Neural cell (in vitro differentiated cells): ENCODE measurements at regions not wholly inside any gene's neighbourhood (a gene's known extent, or its start where the extent isn't known, plus 50 kb on each side); places are given as distances from the start of the nearest gene placed in this dataset.

Source experiments
- H2AFZ ChIP-seq: fragments of 200-600, 300-800 bp; sonication (generic), shearing (Covaris generic); 2 replicates; pipeline ENCODE4 v1.6.0; 2014; ENCODE audit warnings: low read depth, mild to moderate bottlenecking, antibody characterized with exemption, low read length, moderate library complexity
- H3F3A ChIP-seq: fragments of 200-600 bp; shearing (Covaris generic); 2 replicates; pipeline ENCODE4 v1.6.1; 2016; ENCODE audit warnings: mild to moderate bottlenecking, moderate library complexity, mixed read lengths, antibody characterized with exemption, low read length; ENCODE audit not compliant: insufficient read depth, poor library complexity, severe bottlenecking
- H3K27ac ChIP-seq: fragments of 200-600, 300-800 bp; sonication (generic), shearing (Covaris generic); 2 replicates; pipeline ENCODE4 v1.5.1; 2014; ENCODE audit warnings: mild to moderate bottlenecking, low read length, moderate library complexity
- H3K27me3 ChIP-seq: fragments of 300-800, 200-600 bp; sonication (generic), shearing (Covaris generic); 2 replicates; pipeline ENCODE4 v1.6.0; 2014; ENCODE audit warnings: mild to moderate bottlenecking, low read depth, low read length, moderate library complexity; ENCODE audit not compliant: insufficient read depth
- H3K36me3 ChIP-seq: fragments of 300-800, 200-600 bp; sonication (generic), shearing (Covaris generic); 2 replicates; pipeline ENCODE4 v1.5.1; 2014; ENCODE audit warnings: mild to moderate bottlenecking, antibody characterized with exemption, low read length, moderate library complexity; ENCODE audit not compliant: insufficient read depth
- H3K4me2 ChIP-seq: fragments of 300-800, 200-600 bp; sonication (generic), shearing (Covaris generic); 2 replicates; pipeline ENCODE4 v1.6.0; 2014; ENCODE audit warnings: mild to moderate bottlenecking, low read length
- H3K4me3 ChIP-seq: fragments of 300-800, 200-600 bp; sonication (generic), shearing (Covaris generic); 2 replicates; pipeline ENCODE4 v1.5.1; 2014; ENCODE audit warnings: mild to moderate bottlenecking, low read length, moderate library complexity
- H3K79me2 ChIP-seq: fragments of 200-600 bp; shearing (Covaris generic); replicated peaks from 2 replicates; pipeline ENCODE4 v1.6.0; 2014; ENCODE audit warnings: mild to moderate bottlenecking, low read length, moderate library complexity; ENCODE audit not compliant: insufficient read depth
- H3K9ac ChIP-seq: fragments of 300-800, 200-600 bp; sonication (generic), shearing (Covaris generic); 2 replicates; pipeline ENCODE4 v1.6.1; 2016; ENCODE audit warnings: mild to moderate bottlenecking, low read length, mixed read lengths
- H3K9me2 ChIP-seq: fragments of 200-600 bp; shearing (Covaris generic); 2 replicates; pipeline ENCODE4 v1.6.1; 2016; ENCODE audit warnings: mild to moderate bottlenecking, low read length, mixed read lengths; ENCODE audit not compliant: insufficient read depth
- H3K9me3 ChIP-seq: fragments of 200-600, 300-800 bp; sonication (generic), shearing (Covaris generic); 2 replicates; pipeline ENCODE4 v1.6.1; 2016; ENCODE audit warnings: mild to moderate bottlenecking, mixed run types, low read length, moderate library complexity, mixed read lengths
- H4K20me1 ChIP-seq: fragments of 200-600 bp; shearing (Covaris generic); 2 replicates; pipeline ENCODE4 v1.6.1; 2016; ENCODE audit warnings: mild to moderate bottlenecking, mixed run types; ENCODE audit not compliant: insufficient read depth
- CTCF ChIP-seq: fragments of 450-650 bp; IDR thresholded peaks from 2 replicates; pipeline ENCODE4 v1.5.1; 2014; ENCODE audit warnings: antibody characterized with exemption, mild to moderate bottlenecking, moderate library complexity; ENCODE audit not compliant: poor library complexity, severe bottlenecking
- EP300 ChIP-seq: fragments of 450-650 bp; conservative IDR thresholded peaks from 2 replicates; pipeline ENCODE4 v1.6.1; 2014; ENCODE audit warnings: antibody characterized with exemption, mild to moderate bottlenecking, moderate library complexity; ENCODE audit not compliant: poor library complexity, severe bottlenecking
- EZH2 ChIP-seq: fragments of 200-600, 300-800 bp; shearing (Covaris generic), sonication (generic); IDR thresholded peaks from 2 replicates; pipeline ENCODE4 v1.6.1; 2014; ENCODE audit warnings: antibody characterized with exemption, low read length, borderline replicate concordance, mild to moderate bottlenecking; ENCODE audit not compliant: insufficient read depth, poor library complexity, severe bottlenecking
- MXI1 ChIP-seq: fragments of 450-650 bp; conservative IDR thresholded peaks from 2 replicates; pipeline ENCODE4 v1.6.1; 2014; ENCODE audit warnings: antibody characterized with exemption, mild to moderate bottlenecking; ENCODE audit not compliant: poor library complexity, severe bottlenecking
- POLR2AphosphoS5 ChIP-seq: IDR thresholded peaks from 2 replicates; pipeline ENCODE4 v1.6.1; 2012
- RAD21 ChIP-seq: fragments of 450-650 bp; conservative IDR thresholded peaks from 2 replicates; pipeline ENCODE4 v1.6.1; 2014; ENCODE audit warnings: antibody characterized with exemption, mild to moderate bottlenecking, moderate library complexity
- REST ChIP-seq: IDR thresholded peaks from 2 replicates; pipeline ENCODE4 v1.6.1; 2012; ENCODE audit warnings: borderline replicate concordance
- SMC3 ChIP-seq: fragments of 450-650 bp; conservative IDR thresholded peaks from 2 replicates; pipeline ENCODE4 v1.6.1; 2014; ENCODE audit warnings: antibody characterized with exemption, mild to moderate bottlenecking, moderate library complexity; ENCODE audit not compliant: poor library complexity
- TAF1 ChIP-seq: IDR thresholded peaks from 2 replicates; pipeline ENCODE4 v1.6.1; 2012; ENCODE audit warnings: low read depth

DNA sequence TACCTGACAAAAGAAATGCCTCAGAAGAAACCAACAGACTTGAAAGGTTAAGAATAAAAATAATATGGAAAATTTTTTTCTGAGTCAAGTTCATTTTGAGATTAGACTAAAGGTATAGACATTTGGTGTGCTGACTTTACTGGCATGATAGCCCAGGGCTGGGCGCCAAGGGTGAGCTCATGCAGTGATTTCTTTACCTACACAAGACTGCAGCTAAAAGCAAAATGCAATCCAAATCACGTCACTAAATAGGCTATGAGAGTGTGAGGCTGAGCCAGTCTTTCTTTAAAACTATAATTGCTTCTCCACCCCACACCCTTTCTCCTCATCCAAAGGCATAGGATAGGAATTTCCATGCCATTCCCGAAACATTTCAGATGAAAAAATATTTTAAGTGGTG lies 196.5 kb downstream of the FAM76B start:
- H3K9ac ChIP-seq, result no peak overlapping the region
- no peaks in the 10 kb centered on the region for H3K27me3 ChIP-seq
- H3K4me2 ChIP-seq, result no peak overlapping the region
- no peaks in the 10 kb centered on the region for H3K36me3 ChIP-seq
- H2AFZ ChIP-seq, result no peak overlapping the region
- H3K9me3 ChIP-seq, result no peaks in the 10 kb centered on the region
- no peaks in the 10 kb centered on the region for H3F3A ChIP-seq
- no peak for TF ChIP-seq POLR2AphosphoS5
- TF ChIP-seq EP300, result no peak
- TF ChIP-seq EZH2, result no peak
- no peak for TF ChIP-seq REST
- no peak for TF ChIP-seq SMC3
- no peak for TF ChIP-seq RAD21
- no peak for TF ChIP-seq MXI1
- no peak for TF ChIP-seq CTCF
- no peak for TF ChIP-seq TAF1
- H3K9me2 ChIP-seq, result no peaks in the 10 kb centered on the region
- H3K4me3 ChIP-seq, result no peak overlapping the region
- no peaks in the 10 kb centered on the region for H4K20me1 ChIP-seq
- no peak overlapping the region for H3K27ac ChIP-seq
- no peaks in the 10 kb centered on the region for H3K79me2 ChIP-seq

DNA sequence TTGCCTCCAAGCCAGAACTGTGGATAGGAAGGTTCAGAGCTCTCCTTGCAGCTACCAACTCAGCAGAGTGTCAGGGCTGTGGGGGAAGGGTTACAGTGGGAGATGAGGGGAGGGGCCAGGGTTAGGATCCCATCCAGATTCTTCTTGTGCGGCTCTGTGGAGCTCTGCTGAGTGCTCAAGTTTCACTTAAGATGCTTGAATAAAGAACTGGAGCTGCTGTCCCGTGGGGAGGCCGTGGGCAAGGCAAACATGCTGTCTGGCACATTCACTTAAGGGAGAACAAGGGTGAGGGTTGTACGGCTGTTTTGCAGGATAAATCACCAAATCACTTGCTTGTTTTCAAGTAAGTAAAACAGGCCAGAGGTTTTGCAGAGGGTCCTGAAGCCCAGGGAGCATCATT lies 197.1 kb downstream of the FAM76B start:
- Histone ChIP-seq H4K20me1 (no peaks in the 10 kb centered on the region), H3K36me3 (no peaks in the 10 kb centered on the region), H3F3A (no peaks in the 10 kb centered on the region), H3K4me3 (no peak overlapping the region), H3K79me2 (no peaks in the 10 kb centered on the region), H3K9me2 (no peaks in the 10 kb centered on the region), H3K9me3 (no peaks in the 10 kb centered on the region), H3K27me3 (no peaks in the 10 kb centered on the region), H2AFZ (no peak overlapping the region), H3K27ac (no peak overlapping the region), H3K9ac (no peak overlapping the region), H3K4me2 (no peak overlapping the region)
- TF ChIP-seq TAF1 (no peak), EZH2 (no peak), MXI1 (no peak), POLR2AphosphoS5 (no peak), EP300 (no peak), SMC3 (no peak), REST (no peak), CTCF (no peak), RAD21 (no peak)
